HG03135 (cell line): ENCODE measurements at regions not wholly inside any gene's neighbourhood (a gene's known extent, or its start where the extent isn't known, plus 50 kb on each side); places are given as distances from the start of the nearest gene placed in this dataset.
"Not testable (repeated sequence)": the region's sequence is repeated elsewhere in the genome, so short reads cannot be mapped to it uniquely, and the experiment has no call there.

Experiments used
- ATAC-seq: cut with Tn5 transposase; IDR thresholded peaks from one replicate; pipeline ENCODE4 v1.9.1; 2021; ENCODE audit warnings: mild to moderate bottlenecking, moderate library complexity; ENCODE audit not compliant: unreplicated experiment

DNA sequence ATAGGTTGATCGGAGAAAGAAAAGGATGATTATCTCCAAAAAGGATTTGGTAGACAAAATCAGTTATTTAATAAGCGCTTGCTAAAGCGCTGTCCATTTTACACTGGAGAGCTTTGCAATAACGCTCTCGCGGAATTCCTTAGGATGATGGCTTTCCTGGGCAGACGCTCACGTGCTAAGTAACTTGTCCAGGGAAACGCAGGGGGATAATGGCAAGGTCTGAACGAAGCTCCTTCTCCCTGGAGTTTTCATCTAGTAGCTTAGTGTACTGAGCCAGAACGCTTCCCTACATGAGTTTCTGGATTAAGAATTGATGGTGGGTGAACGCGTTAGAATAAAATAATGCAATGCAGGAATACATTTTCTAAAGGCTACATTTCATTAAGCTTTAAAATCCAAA lies 739.5 kb upstream of the SALL3 start:
- no peak for ATAC-seq

DNA sequence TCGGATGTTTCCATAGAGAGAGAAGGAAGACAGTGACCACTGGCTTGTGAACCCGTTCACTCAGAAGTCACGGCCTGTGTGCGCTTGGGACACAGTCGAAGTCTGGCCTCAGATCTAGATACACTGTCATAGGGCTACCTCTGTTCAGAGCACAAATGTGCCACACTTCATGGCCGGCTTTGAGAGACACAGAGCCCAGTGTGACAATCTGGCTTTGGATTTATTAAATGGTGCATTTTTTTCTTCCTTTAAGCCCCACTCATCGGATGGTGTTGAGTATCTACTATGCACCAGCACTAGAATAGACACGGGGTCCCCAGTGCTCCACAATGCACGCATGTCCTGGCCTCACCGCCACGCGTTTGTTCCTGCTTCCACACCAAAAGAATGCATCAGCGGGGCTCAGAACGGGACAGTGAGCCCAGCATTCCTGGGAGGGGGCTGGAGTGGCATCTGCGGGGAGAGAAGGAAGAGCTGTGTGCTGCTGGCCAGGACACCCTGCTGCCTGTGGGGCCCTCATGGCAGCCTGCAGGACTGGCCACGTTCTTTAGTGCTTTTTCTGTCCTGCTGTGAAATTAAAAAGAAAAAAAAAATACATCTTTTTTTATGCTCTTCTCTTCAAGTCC lies 738.9 kb upstream of the SALL3 start:
- no peak for ATAC-seq

DNA sequence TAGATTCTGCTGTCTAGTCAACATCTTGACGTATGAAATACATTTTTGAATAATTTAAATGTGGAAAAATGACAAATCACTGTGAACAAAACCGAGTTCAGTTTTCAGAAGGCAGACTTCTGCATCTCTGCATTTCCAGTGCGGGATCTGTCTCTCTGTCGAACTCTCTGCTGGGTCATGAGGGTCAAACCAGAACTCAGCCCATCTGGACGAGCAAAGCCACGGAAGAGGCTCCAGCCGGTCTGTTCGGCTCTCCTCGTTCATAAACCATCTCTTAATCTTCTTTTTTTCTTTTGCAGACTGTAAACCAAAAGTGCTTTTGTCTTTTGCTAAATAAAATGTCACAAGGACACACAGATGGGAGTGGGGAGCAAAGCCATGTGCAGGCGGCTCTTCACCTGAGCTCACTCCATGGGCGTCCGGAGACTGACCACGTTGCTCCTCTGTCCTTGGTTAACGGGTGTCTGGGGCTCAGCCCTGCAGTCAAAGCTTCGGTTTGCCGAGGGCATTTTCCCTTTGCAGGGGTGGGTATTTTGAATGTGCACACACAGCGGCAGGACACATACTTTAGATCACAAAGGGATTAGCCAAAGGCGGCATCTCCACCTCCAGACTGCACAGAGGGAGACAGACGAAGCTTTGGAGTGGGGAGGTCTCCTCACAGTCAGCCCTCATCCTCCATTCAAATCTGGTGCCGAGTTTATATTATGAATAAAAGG lies 737.9 kb upstream of the SALL3 start:
- no peak for ATAC-seq

DNA sequence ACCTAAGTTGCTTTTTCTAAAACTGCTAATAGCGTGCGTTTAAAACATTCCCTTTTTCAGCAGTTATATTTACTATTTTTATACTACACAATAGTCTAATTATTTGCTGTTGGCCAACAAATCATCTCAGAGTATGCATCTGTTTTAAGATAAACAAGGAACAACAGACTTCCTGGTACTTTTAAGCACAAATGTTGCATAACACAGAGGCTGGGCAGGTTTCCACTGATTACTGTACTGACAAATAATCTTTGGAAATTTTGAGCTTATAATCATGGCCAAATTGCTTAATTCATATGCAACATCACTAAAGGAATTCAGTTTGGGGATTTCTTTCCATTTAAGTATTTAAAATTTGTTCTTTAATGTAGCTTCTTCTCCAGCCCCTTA lies 737.4 kb upstream of the SALL3 start:
- ATAC-seq: no peak

DNA sequence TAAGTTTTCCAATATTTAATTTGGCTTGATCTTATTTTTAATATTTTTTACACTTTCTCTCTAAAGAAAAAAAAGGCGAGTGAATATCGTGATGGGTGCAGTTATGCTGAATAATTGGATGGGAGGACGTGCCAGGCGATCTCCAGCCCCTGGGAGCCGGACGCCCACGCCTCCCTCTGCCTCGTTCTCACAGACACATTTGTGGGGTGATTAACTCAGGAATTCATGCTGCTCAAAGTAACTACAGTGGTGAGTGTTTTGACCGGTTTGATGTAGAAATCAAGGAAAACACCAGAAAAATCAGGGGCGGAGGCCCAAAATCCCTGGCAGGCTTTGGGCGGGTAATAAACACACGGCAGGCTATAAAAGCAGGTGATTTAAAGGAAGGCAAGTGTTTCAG lies 736.8 kb upstream of the SALL3 start:
- no peak for ATAC-seq

DNA sequence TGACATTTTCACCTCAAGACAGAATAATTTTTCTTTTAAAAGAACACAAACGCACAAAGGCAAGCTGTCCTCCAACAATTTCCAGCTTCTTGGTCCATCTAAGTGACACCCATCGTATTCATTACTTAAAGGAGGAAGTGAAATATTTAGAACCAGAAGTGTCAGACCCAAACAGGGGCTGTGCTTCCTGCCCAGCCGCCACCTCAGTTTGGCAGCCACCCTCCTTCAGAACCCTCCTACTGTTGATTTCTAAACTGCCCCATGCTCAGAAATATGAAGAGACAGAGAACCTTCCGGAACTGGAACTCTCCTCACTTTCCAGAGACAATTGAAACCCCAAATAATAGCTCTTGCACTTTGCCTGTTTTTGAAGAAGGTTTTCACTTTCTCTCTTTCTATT lies 734.8 kb upstream of the SALL3 start:
- ATAC-seq: no peak

DNA sequence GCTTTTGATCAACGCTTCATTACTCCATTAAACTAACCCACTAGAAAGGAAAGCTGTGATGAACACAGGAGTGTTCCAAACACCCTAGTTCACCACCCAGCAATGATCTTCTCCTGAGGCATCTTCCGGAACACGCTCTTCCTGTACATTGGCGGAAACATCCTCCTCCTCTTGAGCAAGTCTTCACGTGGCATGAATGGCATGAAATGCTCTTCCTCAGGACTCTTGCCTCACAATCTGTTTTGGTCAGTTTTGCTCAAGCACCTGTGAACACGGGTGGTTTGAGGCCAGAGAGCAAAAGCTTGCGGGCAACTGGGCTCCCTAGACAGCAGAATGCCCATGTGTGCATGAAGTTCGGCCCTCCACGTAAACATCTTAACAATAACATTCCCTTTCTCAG lies 734.2 kb upstream of the SALL3 start:
- no peak for ATAC-seq

DNA sequence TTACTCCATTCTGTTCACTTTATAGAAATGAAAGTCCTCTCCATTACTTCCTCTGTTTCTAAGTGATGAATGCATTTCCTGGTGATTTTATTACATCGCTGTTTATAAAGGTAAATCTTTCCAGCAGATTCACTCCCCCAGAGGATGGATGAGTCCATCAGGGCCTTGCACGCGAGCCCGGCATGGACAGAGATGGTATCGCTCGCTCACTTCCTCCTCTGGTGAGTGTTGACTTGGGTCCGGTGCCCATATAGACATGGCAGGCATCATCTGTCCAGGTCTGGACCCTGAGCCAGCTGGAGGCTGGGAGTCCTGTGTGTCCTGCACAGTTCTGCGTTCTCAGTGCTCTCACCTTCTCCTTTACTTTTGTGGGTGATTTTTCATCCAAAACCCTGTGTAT lies 733.6 kb upstream of the SALL3 start:
- no peak for ATAC-seq

DNA sequence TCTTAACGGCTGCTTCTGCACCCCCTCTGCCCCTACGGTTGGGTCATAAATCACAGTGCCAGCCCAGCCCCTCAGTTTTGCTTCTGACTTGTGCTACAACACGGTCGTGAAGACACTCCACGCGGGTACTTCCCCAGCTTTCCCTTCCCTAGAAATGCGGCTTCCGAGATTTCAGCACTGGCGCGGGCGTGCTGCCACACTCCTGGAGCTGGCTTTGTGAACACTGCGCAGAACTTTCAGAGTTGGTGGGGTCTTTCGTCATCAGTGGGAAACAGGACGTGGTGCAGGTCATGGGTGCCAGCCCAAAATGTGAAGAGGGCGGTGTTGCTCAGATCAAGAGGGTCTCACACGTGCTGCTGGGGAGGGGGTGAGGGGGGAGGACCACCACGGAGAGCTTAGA lies 733.0 kb upstream of the SALL3 start:
- ATAC-seq: no peak

DNA sequence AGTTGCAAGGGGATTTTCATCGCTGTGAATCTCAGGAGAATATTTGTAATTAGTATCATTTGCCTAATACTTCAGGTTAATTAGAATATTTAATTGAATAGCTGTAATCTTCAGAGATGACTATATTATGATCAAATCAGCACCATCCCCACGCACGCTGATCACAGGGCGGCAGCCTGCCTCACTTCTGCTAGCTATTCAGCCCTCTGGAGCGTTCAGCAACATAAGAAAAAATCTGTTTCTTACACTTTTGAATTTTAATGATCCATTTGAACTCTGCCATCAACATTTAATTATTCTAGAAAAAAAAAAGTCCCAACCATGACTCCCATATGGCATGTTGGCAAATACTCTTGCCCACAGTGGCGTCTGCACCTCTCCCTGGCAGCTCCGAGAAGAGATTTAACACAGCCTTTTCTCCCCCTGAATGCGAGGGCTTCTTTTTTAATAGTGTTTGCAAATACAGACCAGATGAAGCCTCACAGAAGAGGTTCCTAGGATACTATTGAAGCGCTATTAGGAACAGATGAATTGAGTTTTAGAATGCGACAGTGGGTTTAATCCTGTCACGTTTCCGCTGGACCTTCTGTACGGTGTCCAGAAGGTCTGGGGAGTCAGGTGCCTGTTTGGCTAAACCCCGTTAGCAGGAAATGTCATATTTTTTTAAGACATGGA lies 731.9 kb upstream of the SALL3 start:
- no peak for ATAC-seq

DNA sequence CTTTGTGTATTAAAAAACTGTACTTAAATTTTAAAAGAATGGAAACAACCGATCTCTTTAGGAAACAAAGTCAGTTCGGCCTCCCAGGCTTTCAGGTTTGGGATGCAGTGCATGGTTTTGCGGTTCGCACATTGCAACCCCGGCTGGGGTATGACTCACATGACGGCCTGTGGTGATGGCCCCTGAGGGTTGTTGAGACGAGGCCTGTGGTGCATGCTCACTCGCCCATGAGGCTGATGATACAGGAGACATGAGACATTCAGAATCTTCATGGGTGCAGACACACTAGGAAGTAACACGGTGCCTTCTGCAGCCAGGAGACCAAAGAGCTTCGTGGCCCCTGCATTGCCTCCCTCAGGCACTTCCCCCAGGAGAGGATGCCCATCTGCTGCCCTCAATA lies 724.6 kb upstream of the SALL3 start:
- no peak for ATAC-seq

DNA sequence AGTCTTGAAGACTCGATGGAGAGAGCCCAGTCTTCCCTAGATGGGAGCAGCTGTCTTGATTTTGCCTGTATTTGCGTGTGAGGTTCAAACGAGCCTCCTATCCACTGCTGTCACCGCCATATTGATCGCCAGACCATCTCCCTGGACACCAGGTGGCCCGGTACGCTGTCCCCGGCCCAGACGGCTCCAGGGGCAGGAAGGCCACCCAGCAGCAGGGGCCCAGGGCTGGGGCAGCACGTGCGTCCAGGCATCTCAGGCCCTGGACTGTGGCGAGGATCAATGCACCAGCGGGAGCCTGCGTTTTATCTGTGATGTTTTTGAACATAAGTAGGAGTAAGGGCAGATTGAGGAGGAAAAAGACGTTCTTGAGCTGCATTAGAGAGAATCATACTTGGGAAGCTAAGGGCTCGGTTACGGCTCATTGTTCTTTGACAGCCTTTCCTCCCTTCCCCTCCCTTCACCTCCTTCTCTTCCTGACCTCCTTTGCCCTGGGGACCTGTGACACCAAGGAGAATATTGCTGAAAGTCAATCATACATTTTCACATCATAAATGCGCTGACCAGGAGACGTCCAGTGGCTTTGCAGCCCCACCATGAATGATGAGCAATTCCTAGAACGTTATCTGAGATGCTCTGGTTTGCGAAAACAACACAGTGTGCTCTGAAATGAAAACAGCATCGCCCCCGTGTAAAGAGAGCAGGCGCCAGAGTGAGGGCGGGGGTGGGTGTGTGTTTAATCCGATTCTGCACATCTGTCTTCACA lies 711.2 kb upstream of the SALL3 start:
- ATAC-seq: no peak

DNA sequence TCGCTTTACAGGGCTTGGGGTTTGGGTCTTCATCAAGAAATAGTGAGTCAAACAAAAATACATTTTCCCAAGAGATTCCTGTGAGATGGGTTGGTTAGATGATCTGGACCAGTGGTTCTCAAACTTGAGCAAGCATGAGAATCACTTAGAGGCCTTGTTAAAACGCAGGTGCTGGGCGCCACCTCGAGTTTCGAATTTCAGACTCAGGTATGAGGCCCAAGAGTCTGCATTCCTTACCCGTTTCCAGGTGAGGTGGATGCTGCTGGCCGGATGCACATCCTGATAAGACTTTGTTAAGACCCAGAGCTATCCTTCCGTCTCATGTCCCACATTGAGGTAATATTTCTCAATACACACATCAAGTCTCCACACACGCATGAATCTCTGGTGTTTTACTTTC lies 707.8 kb upstream of the SALL3 start:
- no peak for ATAC-seq

DNA sequence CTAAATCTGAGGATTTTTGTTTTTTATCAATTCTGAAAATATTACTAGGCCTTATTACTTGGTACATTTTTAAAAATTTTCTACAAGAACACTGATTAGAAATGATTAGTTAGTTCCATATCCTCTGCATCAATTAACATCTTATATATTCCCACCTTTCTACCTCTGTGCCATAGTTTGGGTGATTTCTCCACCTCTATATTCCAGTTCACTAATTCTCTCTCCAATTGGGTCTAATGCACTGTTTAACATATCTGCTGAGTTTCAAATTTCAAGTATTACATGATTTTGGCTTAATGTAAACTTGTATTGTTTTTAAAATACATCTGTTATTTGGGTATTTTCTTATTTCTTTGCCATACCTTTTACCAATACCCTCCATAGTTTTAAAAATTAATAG lies 705.7 kb upstream of the SALL3 start:
- no peak for ATAC-seq

DNA sequence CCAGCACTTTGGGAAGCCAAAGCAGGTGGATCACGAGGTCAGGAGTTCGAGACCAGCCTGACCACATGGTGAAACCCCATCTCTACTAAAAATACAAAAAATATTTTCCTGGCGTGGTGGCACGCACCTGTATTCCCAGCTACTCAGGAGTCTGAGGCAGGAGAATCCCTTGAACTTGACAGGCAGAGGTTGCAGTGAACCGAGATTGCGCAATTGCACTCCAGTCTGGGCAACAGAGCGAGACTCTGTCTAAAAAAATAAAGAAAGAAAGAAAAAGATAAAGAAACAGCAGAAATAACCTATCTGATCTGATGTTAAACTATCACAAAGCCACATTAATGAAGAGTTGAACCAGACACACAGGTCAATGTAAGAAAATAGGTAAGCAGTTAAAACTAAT lies 696.2 kb upstream of the SALL3 start:
- ATAC-seq: not testable (repeated sequence)

DNA sequence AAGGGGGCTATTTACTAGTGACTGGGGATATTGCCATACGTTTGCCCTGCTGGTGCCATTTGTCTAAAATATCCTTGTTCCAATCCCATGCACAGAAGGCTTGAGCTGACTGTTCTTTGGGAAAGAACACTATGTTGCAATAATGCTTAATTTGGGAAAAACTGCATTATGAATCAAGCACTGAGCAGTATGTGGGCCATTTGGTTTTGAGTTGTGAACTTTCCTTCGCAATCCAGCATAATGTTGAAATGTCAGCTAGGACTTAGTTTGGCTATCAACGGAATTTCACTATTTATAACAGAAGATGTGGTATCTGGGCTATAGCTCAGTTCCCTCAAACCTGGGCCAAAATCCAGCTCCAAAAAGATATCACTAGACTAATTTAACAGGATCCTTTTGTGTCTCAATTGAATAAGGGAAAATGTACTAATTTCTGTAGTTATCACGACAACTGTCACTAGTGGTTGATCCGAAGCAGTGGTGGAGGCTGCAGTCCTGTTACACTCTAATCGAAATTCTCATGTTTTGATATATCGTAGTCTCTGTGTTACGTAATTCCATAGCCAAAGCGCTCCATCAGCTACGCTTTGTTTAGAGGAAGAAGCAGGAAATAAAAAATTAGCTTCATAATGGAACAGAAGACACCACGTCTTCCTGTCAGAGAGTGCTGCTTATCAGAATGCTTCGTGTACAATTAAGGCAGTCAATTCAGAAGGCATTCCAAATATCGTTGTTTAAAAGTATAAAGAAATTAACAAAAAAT lies 686.8 kb upstream of the SALL3 start:
- no peak for ATAC-seq

DNA sequence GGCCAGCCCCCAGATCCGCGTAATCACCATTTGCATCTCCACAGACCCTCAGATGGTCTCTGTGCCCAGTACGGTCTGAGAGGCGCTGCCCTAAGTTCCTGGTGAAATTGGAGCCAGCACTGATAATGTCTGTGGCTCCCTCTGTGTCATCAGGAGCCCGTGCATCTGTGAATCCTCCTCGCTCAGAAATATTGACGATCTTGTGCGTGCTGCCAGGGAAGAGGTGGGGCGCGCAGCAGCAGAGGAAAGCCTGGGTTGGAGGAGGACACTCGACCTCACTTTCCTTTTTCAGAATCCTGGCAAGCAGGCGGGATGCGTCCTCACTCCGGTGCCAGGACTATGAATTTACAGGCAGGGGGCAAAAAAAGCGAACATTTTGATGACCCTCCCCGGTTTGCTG lies 686.1 kb upstream of the SALL3 start:
- no peak for ATAC-seq

DNA sequence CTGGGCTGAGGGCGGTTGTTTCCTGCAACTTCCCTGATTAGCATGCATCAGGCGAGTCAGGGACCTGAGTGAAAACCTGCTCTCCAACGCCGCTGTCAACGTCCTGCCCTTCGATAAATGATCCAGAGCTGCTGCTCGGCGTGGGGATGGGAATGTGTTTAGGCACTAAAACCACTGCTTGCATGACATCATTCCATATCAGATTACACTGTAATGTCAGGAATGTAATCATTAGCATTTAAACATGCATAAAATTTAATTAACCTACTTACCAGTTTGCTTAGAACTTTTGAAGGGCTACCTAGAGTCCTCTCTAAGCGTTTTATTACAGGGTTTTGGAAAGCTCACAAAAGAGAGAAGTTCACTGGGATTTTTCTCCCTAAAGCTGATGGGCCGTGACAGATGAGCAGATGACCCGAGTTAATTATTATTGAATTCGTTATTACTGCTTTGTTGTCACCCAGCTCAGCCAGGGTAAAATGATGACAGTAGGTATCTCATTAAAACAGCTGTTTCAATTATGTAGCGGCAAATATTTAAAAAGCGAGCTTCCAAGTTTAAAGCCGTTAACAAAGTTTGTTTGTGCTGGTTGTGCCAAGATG lies 685.6 kb upstream of the SALL3 start:
- ATAC-seq: no peak

DNA sequence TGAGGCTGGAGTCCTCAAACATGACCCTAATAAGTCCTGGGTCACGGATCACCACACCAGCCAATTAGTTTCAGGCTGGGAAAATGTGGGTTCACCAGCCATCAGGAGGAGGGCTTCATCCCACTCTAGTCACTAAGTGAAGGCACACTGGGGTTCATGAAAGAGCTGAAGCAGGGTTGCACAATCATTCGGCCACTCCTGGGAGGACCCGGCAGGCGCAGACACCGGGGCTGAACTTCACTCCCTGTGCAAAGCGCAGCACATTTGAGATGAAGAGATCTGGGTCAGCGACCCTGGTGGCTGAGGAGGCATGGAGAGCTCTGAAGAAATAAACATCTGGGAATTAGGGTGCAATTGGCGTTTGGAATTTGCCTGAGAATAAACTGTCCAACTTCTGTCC lies 684.4 kb upstream of the SALL3 start:
- no peak for ATAC-seq

DNA sequence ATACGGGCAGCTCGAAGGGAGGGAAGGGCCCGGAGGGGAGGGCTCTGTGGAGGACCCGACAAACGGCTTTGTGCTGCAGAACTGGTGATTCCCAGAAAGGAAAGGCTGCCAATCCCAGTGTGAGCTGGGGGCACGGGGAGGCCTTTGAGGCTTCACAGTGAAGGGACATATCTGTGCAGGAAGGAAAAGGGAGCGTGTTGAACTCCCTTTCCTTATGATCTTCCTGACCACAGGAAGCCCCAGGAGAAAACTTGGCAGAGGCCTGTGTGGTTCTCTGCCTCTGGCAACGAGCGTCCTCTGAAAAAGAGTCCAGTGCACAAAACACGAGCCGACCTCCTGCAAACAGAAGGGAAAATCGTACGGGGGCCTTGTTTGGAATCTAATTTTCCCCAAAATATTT lies 683.5 kb upstream of the SALL3 start:
- no peak for ATAC-seq

DNA sequence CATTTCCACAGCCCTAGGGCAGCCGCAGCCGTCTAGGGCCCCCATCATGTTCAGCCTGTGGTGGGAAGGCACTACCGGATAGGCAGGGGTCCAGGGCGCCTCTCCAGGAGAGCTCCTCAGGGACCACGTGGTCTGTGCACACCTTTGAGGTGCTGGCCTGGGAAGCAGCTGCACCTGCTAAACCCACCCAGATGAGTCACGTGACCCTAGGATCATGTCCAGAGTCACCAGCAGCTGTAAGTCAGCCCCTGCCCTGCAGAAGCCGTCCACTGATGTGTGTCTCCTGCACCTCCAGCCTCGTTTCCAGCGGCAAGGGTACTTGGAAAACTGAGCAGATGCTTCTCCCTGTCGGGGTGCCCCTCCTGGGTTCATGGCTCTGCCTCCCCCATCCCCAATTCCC lies 682.6 kb upstream of the SALL3 start:
- ATAC-seq: no peak
